ENCODE measurements at regions not wholly inside any gene's neighbourhood (a gene's known extent, or its start where the extent isn't known, plus 50 kb on each side); places are given as distances from the start of the nearest gene placed in this dataset.

GRCh38 chr4:42205541-42205940 is 53.1 kb upstream of the BEND4 start:
- no peak overlapping the region for H3K27ac ChIP-seq
- no peak for TF ChIP-seq ZFX (IDR thresholded peaks at IDR 0.05; ENCODE audit: borderline replicate concordance)
- no peak for TF ChIP-seq CTCF (IDR thresholded peaks at IDR 0.05)

GRCh38 chr4:42216664-42217063 is 64.2 kb upstream of the BEND4 start:
- TF ChIP-seq CTCF (IDR thresholded peaks at IDR 0.05) (no peak), ZFX (IDR thresholded peaks at IDR 0.05; ENCODE audit: borderline replicate concordance) (no peak)
- no peak overlapping the region for H3K27ac ChIP-seq

GRCh38 chr4:42225286-42225685 is 72.8 kb upstream of the BEND4 start:
- TF ChIP-seq ZFX (IDR thresholded peaks at IDR 0.05; ENCODE audit: borderline replicate concordance) = no peak
- TF ChIP-seq CTCF (IDR thresholded peaks at IDR 0.05) = no peak
- no peak overlapping the region for H3K27ac ChIP-seq

- no peak overlapping the region for H3K27ac ChIP-seq
- TF ChIP-seq ZFX (IDR thresholded peaks at IDR 0.05; ENCODE audit: borderline replicate concordance) = no peak
- no peak for TF ChIP-seq CTCF (IDR thresholded peaks at IDR 0.05)
Observed at GRCh38 chr4:42234817-42235216, 82.4 kb upstream of the BEND4 start.

- no peak for TF ChIP-seq CTCF (IDR thresholded peaks at IDR 0.05)
- TF ChIP-seq ZFX (IDR thresholded peaks at IDR 0.05; ENCODE audit: borderline replicate concordance) = no peak
Observed at GRCh38 chr4:42235304-42236021, 83.0 kb upstream of the BEND4 start.

GRCh38 chr4:42237010-42237409 is 84.6 kb upstream of the BEND4 start:
- TF ChIP-seq CTCF (IDR thresholded peaks at IDR 0.05) (no peak), ZFX (IDR thresholded peaks at IDR 0.05; ENCODE audit: borderline replicate concordance) (no peak)
- H3K27ac ChIP-seq = no peak overlapping the region

More at GRCh38 chr4:42235304-42236021, 83.0 kb upstream of the BEND4 start:
- no peak overlapping the region for H3K27ac ChIP-seq

GRCh38 chr4:42237451-42237850 is 85.0 kb upstream of the BEND4 start:
- no peak overlapping the region for H3K27ac ChIP-seq

More at GRCh38 chr4:42237451-42237850, 85.0 kb upstream of the BEND4 start:
- TF ChIP-seq ZFX (IDR thresholded peaks at IDR 0.05; ENCODE audit: borderline replicate concordance) (no peak), CTCF (IDR thresholded peaks at IDR 0.05) (no peak)

Data from 22Rv1 (cell line).